ENCODE measurements at regions not wholly inside any gene's neighbourhood (a gene's known extent, or its start where the extent isn't known, plus 50 kb on each side); places are given as distances from the start of the nearest gene placed in this dataset.

DNA sequence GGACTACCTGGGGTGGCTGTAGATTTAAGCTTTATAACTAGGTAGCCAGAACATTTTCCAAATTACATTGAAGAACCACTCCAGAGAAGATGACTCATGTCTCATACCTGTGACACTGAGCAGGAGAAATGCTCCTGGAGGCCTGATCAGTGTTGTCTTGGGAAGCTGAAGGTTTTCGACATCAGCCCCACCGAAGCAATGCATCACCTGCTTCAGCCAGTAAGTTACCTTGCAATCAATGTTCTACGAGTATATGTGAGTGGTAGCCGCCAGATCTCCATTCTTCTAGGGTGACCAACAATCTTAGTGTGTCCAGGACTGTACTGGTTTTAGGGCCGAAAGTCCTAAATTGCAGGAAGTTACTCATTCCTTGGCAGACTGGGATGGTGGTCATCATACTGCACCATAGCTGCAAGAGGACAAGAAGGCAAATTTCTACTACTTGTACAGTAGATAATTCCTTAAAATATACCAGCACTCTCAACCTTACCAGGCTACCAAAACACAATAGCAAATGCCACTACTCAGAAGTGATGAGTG is 109.3 kb upstream of the LINC00305 start:
- TF ChIP-seq, protein P1, sequence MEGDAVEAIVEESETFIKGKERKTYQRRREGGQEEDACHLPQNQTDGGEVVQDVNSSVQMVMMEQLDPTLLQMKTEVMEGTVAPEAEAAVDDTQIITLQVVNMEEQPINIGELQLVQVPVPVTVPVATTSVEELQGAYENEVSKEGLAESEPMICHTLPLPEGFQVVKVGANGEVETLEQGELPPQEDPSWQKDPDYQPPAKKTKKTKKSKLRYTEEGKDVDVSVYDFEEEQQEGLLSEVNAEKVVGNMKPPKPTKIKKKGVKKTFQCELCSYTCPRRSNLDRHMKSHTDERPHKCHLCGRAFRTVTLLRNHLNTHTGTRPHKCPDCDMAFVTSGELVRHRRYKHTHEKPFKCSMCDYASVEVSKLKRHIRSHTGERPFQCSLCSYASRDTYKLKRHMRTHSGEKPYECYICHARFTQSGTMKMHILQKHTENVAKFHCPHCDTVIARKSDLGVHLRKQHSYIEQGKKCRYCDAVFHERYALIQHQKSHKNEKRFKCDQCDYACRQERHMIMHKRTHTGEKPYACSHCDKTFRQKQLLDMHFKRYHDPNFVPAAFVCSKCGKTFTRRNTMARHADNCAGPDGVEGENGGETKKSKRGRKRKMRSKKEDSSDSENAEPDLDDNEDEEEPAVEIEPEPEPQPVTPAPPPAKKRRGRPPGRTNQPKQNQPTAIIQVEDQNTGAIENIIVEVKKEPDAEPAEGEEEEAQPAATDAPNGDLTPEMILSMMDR (IDR thresholded peaks at IDR 0.05): no peak

- TF ChIP-seq, protein P1 (IDR thresholded peaks at IDR 0.05): no peak
These were observed 105.7 kb upstream of the LINC00305 start for GRCh38 chr18:64254399-64255093.

DNA sequence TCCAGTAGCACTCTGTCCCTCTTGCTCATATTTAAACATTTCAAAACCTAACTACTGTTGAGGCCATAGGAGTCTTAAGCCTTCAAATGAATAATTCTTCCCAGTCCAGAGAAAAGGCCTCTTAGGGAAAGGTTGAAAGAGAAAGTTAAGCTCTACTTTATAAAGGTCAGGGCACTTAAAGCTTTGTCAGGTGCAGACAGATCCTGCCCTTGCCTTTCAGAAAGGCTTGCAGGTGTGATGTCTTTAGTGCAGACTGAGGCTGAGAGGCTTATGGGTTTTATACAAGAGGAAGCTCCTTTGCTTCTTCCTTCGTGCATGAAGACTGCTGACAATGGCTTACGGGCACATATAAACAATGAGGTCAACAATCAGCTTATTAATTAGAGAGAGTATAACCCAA is 105.0 kb upstream of the LINC00305 start:
- TF ChIP-seq, protein P1 (IDR thresholded peaks at IDR 0.05): no peak

DNA sequence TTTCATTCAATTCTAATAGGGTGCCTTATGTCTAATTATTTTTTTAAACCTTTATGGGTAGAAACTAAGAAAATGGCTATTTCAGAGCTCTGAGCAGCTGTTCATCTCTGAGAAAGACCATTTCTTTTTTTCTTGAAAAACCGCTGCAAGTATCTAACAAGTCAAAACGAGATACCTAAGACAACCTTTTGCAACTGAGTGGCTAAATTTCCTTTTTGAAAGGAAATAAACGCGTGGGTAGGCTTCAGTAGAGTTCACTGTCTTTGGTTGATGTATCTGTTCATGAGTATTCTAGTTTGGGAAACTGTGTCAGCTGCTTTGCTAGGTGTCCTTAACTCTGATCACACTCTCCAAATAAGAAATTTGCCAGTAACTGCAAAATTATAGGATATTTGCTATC is 104.3 kb upstream of the LINC00305 start:
- TF ChIP-seq, protein P1 (IDR thresholded peaks at IDR 0.05): no peak

DNA sequence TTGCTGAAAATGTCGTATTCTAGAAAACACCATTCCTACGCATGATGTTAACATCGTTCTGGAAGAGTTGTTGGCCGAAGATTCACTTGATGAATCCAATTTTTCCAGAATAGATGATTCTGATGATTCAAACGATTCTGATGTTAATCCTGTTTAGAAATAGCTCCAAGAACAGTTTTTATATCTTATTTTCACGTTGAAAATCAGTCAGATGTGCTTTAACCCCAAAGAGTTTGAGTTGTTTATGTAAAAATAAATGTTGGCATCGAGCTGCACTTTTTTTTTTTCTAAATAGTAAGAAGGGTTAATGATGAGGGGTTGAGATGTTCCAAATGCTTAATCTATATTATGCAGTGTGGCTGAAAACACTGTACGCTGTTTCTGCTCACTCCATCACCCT is 99.9 kb upstream of the LINC00305 start:
- TF ChIP-seq, protein P1 (IDR thresholded peaks at IDR 0.05): no peak

DNA sequence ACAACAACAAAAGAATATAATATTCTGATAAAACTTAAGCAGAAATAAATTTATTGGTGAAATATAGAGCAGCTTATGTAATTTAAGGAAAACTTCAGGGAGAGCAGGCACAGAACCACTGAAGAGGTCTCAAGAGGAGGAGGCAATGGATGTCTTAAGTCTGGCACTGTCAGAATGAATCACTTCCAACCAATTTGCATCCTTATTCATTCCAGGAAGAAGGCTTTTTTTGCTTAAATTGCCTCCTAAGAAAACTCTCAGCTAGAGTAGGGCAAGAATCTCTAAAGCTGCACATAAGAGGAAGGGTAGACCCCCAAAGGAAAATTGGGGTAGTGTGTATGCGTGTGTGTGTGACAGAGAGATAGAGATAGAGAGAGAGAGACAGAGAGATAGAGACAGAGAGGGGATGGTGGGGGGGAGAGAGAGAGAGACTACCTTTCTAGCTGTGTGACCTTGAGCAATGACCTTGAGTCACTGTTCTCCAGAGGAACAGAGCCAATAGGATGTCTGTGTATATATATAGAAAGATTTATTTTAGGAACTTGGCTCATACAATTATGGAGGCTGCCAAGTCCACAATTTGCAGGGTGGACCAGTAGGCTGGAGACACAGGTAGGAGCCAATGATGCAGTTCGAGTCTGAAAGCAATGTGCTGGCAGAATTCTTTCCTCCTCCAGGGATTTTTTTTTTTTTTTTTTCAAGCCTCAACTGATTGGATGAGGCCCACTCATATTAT is 96.4 kb upstream of the LINC00305 start:
- TF ChIP-seq, protein P1 (IDR thresholded peaks at IDR 0.05): no peak

DNA sequence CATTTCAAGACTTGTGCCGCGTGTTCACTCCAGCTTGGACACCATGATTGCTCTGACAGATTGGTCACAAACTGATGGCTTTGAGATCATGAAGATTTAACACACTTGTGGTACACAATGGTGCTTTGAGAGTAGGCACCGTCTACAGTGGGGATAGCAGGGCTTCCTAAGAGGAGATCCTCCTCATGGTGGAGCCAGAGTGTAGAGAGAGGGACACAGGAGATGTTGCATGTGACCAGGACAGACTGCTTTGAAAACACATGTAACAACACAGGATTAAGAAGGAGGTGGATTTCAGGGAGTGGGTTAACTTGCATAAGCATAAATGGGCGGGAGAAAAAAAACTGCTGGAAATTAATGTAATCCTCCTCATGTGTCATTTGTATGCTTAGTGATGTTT is 95.7 kb upstream of the LINC00305 start:
- TF ChIP-seq, protein P1 (IDR thresholded peaks at IDR 0.05): no peak
